ENCODE measurements at regions not wholly inside any gene's neighbourhood (a gene's known extent, or its start where the extent isn't known, plus 50 kb on each side); places are given as distances from the start of the nearest gene placed in this dataset.

DNA sequence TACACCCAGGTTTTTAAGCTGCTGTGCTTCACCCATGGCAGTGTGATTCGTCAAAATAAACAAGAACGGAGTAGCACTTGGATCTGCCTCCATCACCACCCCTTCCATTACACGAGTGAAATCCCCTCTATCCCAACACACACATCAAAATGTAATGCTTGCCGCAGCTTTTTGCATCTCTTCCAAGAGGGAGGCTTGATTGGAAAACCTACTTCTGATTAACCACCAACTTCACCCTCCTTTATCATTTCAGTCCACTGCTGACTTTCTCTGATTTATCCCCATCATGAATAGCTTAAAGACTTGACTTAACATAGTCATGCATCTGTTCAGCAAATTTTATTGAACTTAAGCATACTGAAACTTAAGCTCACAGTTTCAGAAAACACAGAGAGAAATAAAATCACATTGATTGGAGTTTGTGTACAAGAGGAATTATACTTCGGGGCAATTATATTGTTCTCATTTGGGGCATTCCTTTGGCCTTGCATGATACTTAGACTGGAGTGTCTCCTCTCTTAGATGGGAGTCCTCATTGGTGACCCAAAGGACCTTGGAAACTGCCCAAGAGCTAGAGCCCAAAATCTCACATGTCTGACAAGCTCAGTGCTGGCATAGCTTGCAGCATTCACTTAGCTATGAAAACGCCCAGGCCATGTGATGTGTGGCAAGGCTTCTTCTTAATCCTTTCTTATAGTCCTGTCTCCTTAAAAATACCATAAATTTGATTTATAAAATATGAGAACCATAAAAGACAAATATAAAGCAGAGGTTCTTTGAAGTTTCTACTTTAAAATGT, 124.3 kb upstream of the UMPS start:
- DNase-seq (ENCODE audit: low spot score) = no peak

GRCh38 chr3:124607163-124607562, 123.1 kb upstream of the UMPS start:
- no peak for DNase-seq (ENCODE audit: low spot score)

- no peak for DNase-seq (ENCODE audit: low spot score)
These were observed 120.8 kb upstream of the UMPS start for GRCh38 chr3:124609402-124609801.

DNA sequence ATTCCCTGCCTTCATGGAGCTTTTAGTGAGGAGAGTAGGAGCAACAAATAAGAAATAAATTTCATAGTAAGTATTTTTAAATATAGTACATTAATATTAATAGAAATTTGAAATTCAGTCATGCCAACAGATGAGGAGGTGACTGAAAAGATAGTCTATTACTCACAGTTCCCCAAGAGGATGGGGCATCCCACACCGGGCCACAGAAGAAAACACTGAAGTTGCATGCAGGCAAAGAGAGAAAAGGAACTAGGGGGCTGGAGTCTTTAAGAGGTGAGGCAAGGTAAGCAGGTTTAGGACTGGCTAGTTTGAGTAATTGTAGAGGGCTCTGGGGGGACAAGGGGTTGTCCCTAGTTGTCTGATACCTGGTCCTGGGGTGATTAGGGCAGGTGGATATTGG, 120.1 kb upstream of the UMPS start:
- DNase-seq (ENCODE audit: low spot score) = no peak

DNA sequence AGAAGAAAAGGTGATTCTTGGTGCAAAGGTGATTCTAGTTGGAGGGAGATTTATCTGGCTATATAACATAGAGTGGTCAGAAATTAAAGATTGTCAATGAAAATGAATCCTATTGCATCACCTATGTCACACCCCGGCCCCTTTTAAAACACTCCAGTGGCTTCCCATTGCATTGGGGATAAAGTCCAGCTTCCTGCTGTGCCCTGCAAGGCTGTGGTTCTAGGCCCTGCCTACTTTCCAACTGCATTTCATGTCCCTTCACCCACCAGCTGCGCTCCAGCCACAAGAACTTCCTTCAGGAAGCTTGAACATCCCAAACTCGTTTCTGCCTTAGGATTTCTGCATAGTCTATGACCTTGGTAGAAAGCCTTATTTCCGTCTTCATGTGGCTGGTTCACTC, 118.7 kb upstream of the UMPS start:
- no peak for DNase-seq (ENCODE audit: low spot score)

GRCh38 chr3:124615896-124616543, 114.2 kb upstream of the UMPS start:
- no peak for DNase-seq (ENCODE audit: low spot score)

DNA sequence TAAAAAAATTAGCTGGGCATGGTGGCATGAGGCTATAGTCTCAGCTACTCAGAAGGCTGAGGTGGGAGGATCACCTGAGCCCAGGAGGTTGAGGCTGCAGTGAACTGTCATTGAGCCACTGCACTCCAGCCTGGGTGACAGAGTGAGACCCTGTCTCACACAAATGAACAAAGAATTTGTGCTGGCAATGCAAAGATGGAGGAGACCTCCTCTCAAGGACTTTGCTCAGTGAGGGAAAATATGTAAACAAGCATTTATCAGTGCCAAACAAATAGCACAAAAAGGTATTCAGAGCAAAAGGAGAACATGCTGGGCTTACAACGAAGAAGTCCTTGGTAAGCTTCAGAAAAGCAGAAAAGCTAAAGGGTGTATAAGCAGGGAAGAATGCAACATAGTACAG, 113.1 kb upstream of the UMPS start:
- DNase-seq (ENCODE audit: low spot score) = no peak

- DNase-seq (ENCODE audit: low spot score) = no peak
These were observed 110.2 kb upstream of the UMPS start for GRCh38 chr3:124619887-124620599.

- DNase-seq (ENCODE audit: low spot score) = no peak
These were observed 109.6 kb upstream of the UMPS start for GRCh38 chr3:124620600-124621063.

DNA sequence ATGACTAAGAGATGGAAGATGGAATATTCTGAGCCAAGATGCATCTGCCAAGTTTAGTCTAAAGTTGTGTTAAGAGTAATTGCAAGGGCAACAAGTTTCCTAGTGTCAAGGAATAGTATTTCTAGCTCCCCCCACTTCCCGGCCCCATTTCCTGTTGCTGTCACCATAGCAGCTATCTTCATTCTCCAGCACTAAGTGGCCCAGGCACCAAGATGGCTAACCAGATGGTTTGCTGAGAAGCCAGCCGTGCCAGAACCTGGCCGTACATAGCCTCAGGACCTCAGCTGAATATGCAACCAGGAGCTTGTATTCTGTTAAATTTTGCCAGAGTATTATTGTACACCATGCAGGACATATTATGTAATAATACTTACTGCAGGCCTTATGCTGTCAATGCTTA, 108.8 kb upstream of the UMPS start:
- no peak for DNase-seq (ENCODE audit: low spot score)

DNA sequence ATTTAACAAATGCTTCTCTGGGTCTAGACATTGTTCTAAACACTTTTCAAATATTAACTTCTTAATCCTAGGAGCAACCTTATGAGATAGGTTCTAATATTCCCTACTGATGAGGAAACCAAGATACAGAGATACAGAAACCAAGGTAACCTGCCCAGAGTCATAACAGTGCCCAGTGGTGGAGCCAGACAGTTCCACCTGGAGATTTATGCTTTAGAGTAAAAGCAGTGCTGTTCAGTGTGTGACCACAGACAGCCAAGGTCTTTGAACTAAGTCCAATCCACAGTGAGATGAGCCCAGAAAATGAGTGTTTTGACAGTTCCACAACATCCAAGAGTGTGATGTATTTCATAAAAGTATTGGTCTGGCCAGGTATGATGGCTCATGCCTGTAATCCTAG, 105.2 kb upstream of the UMPS start:
- no peak for DNase-seq (ENCODE audit: low spot score)

DNA sequence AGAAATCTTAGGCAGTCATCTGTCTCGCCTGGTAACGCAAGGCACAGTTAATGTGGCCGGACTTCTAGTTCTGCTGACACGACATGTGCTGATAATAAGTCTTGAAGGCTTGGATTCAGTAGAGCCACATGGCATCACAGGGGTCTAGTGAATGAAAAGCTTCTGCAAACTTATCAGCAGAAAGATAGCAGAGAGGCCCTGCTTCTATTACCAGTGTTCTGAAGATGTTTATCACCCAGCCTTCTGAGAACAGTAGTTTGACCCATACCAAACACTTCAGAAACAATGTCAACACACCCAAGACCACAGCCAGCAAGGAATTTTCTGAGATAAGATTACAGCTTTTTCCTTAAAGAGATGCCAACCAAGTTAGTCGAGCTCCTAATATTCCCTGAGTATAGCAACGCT, 102.7 kb upstream of the UMPS start:
- DNase-seq (ENCODE audit: low spot score) = no peak

GRCh38 chr3:124628863-124629262, 101.4 kb upstream of the UMPS start:
- no peak for DNase-seq (ENCODE audit: low spot score)

- DNase-seq (ENCODE audit: low spot score) = no peak
These were observed 100.8 kb upstream of the UMPS start for GRCh38 chr3:124629497-124629896.

- DNase-seq (ENCODE audit: low spot score) = no peak
These were observed 99.3 kb upstream of the UMPS start for GRCh38 chr3:124630960-124631359.

DNA sequence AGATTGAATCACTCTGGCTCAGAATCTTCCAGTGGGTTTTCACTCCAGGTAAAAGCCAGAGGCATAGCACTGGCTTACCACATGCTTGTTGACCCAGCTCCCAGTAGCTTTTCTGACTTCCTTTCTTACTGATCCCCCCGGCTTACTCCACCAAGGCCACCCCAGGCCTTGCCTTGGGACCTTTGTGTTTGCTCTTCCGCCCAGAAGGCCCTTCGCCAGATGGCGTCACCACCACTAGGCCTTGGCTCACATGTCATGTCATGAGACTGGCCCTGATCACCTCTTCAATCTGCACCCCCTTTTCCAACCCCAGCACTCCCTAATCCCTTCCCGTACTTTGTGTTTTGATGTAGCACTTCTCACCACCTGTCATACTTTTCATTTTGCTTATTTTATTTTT, 98.5 kb upstream of the UMPS start:
- DNase-seq (ENCODE audit: low spot score) = no peak

GRCh38 chr3:124632566-124633140, 97.6 kb upstream of the UMPS start:
- DNase-seq (ENCODE audit: low spot score) = no peak

GRCh38 chr3:124633524-124633923, 96.7 kb upstream of the UMPS start:
- DNase-seq (ENCODE audit: low spot score) = no peak

DNA sequence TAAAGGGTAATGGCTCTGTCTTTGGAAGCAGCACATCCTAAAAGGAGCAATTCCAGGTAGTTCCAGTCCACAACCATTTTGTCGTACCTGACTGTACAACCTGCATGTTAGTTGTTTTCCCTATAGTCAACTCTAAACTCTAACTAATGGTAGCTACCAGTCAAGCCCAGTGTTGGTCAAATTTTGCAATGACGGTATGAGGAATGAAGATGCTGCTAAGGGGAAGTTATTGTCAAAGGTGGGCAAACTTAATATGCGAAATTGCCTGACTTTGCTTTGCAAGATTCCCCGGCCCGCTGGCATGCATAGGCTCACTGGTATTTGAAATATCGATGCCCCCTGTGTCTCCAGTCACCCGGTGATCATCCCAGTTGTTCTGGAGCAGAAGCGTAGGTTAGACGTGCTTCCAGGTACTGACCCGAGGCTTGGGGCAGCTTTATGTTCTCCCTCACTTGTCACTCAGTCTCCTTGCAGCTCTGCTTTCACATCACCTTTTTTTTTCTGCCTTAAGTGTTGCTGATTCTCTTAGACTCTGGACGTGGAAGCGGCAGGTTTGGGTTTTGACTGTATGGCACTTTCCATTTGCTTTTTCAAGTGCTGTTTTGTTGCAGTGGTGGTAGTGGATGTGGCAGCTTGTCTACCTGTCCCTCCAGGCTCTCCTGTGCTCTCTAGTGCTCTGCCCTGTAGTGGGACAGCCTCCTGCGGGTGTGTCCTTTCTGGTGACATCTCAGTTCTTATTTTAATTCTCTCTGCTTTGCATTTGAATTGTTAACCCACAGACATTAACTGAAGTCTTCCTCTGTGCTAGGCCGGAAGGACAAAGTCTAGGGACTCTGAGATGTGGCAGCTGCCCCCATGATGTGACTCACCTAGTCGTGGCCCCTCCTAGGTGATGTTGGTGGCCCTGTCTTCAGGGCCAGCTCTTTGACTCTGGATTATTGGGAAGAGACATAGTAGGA, 95.8 kb upstream of the UMPS start:
- DNase-seq (ENCODE audit: low spot score) = no peak

DNA sequence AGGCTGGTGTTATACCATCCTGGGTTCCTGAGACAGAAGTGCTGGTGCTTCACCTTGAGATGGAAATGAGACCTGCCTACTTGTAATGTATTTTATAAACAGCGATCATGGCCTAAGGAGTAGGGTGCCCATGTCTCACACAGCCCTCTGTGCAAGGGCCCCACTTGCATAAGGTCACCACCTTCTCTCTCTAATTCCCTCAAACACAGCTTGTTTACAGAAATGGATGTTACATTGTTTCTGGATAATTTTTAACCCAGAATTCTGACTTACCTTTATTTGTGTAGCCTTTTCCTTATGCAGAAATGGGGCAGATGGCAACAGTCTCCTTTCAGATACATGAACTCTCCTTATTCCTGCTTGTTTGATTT, 95.1 kb upstream of the UMPS start:
- no peak for DNase-seq (ENCODE audit: low spot score)

DNA sequence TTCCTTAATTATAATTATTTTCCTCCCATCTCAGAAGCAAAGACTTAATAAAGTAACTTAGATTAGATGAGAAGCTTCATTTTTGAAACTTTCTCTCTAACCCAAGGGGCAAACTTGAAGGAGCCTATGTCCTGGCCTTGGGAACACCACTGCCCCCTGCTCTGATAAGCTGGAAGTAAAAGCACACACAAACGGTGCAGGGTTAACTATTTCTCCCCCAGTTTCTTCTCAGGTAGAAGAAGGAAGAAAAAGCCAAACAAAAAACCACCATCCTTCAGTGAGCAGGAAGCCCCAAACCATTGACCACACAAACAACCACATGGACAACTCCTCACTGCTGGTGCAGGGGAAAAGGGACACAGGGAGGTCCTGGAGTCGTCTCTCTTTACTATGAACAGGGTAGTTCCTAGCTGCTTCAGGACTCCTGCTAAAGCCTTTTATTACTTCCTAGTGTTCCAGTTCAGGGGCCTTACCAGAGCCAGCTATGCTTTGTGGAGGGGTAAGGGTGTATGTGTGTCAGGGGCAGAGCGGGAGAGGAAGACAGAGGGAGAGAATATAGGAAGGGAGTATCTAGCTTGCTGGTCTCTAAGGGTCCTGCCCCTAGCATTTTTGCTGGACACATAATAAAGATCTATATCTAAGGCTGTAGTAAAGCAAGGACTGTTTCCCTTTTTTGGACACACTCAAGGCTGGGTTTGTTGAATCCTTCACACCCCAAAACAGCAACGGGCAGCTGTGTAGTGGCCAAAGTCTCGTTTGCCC, 94.0 kb upstream of the UMPS start:
- no peak for DNase-seq (ENCODE audit: low spot score)

Measured in globus pallidus (tissue), 1 donor.